Caki2 (cell line): ENCODE measurements at regions not wholly inside any gene's neighbourhood (a gene's known extent, or its start where the extent isn't known, plus 50 kb on each side); places are given as distances from the start of the nearest gene placed in this dataset.

Experiments
- DNase-seq: peaks from one replicate; pipeline ENCODE4 v3.0.0-alpha.2; 2015; ENCODE audit warnings: low read depth
- in situ Hi-C: cut with HindIII; loops from 2 replicates; pipeline ENCODE4 v1.10.0; 2016; ENCODE audit warnings: low sequenced_read_pairs, low pct_unique_long_range_greater_than_20kb, mixed read lengths

DNA sequence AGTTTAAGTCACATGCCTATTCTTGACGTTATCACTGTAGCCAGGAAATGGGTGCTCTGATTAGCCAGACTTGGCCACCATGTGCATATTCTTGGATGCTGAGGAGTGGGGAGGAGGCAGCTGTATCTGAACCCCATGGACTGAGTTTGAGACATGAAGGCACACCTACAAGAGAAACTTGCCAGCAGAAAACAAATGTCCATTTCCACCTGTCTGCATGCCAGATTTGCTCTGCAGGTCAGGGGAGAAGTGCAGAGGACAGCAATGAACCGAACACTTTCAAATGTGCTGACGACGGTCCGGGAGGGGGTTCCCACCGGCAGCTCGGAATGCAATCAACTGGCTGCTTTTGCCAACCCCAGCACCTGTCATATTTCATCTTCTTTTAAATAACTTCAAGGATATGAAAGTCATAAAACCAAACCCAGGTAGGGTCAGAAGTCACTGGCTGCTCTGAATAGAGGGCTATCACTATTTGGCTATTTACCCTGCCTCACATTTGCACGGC is 287.8 kb upstream of the N4BP1 start:
- DNase-seq: no peak
- in situ Hi-C loops: no loop called here

DNA sequence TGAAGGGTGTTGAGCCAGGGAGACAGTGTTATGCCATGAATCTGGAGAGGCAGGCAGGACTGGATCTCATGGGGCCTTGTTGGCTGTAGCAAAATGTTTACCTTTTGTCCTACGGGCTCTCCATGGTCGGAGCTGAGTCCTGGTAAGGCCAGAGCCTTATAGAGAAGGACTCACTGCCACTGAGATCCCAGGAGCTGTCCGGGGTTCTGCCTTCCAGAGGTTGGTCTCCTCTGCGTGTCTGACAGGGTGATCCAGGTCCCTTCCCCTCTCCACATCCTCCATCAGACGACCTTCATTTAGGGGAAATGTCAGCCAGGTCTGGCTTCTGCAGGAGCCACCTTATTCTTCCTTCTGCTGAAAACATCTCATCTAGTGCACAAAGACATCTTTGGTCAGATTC is 285.2 kb upstream of the N4BP1 start:
- no peak for DNase-seq
- in situ Hi-C loops: no loop called here

DNA sequence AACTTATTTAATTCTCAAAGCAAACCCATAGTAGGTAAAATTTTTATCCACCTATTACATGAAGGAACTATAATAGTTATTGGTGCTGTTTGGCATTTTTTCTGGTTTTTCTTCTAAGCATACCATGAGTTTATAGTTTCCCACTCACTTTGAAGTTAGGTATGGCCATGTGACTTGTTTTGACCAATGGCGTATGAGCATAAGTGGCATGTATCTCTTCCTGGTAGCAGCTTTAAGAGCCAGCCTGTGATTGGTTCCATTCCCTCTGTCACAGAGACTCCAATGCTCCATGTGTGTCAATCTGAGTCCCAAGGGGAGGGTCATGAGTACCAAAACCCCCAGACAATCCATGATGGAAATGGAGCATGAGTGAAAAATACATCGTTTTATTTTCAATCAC is 282.9 kb upstream of the N4BP1 start:
- no peak for DNase-seq
- in situ Hi-C loops: no loop called here

- in situ Hi-C loops: no loop called here
- no peak for DNase-seq
Measured at GRCh38 chr16:48887646-48888210, 277.7 kb upstream of the N4BP1 start.

GRCh38 chr16:48885471-48885870 is 275.5 kb upstream of the N4BP1 start:
- no peak for DNase-seq
- in situ Hi-C loops: no loop called here

- no peak for DNase-seq
- in situ Hi-C loops: no loop called here
Measured at GRCh38 chr16:48881272-48881671, 271.3 kb upstream of the N4BP1 start.

- in situ Hi-C loops: no loop called here
- no peak for DNase-seq
Measured at GRCh38 chr16:48879223-48880122, 269.5 kb upstream of the N4BP1 start.

- no peak for DNase-seq
- in situ Hi-C loops: no loop called here
Measured at GRCh38 chr16:48877946-48878345, 268.0 kb upstream of the N4BP1 start.

DNA sequence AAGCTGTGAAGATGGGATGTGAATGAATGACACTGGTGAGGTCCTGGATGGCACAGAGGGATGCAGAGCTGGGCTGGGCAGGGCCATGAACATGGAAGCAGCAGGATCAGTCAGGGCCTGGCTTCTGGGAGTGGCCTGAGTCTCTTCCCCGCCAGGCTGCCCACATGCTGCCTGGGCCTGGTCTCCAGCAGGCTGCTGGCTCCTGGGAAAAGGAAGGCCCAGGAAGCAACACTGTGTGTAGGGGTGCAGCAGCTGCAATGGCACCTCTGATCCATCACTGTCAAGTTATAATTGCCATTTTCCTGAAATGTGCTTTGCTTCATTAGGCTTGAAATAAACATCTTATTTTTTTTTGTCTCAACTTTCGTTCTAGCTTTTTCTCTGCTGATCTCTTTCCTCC is 260.2 kb upstream of the N4BP1 start:
- in situ Hi-C loops: no loop called here
- no peak for DNase-seq

DNA sequence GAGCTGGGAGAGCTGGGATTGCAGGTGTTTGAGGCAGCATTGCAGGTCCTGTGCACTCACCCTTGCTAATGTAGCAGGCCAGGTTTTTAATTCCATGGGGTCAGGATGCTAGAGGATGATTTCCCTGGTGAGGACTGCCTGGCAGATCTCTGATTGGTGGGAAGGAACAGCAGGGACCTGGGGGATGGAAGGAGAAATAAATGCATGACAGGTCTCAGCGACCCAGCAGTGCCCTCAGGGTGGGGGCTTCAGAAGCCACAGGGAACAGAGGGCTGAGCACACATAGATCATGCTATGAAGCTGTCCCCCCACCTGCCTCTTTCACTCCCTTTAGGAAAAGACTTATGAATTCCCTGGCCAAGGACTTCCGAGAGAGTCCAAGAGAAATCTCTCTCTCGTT is 255.5 kb upstream of the N4BP1 start:
- no peak for DNase-seq
- in situ Hi-C loops: no loop called here

DNA sequence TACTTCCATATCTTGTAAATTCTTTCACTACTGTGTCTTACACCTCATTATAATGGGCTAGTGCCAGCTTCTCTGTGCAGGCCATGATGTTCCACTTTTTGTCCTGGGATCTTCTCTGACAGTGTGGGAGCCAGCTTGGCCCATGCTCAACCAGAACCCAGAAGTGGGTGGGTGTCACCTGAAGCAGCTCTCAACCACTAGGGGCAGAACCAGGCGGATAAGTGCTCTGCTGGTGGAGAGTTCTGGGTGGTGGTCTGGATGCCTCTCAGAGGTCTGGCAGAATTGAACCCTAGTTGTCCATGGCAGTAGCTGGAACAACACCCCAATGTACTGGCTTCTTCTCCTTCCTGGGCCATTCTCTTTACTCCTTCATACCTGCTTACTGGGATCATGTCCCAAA is 254.1 kb upstream of the N4BP1 start:
- no peak for DNase-seq
- in situ Hi-C loops: no loop called here

DNA sequence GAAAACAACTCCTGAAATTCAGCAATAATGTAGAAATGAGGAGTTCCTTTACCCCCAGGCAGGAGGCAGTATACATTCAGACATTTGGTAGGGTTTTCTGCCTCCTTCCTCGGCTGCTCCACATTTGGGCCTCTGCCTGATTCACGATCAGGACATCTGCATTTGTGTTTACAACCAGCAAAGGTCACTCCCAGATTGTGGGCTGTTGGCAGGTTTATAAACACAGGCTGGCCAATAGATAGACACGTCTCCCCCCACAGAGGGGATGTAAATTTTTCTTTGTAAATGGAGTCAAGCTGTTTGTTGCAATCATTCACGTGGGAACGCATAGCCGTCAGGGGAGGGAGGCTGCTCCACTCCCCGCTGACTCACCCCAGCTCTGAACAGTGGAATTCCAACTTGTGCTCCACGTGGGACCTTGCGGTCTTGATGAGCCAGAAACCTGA is 252.1 kb upstream of the N4BP1 start:
- peak; percentile 16 for DNase-seq
- in situ Hi-C loops: no loop called here

- in situ Hi-C loops: no loop called here
- no peak for DNase-seq
Measured at GRCh38 chr16:48860341-48860740, 250.4 kb upstream of the N4BP1 start.

GRCh38 chr16:48852951-48853350 is 243.0 kb upstream of the N4BP1 start:
- no peak for DNase-seq
- in situ Hi-C loops: no loop called here

DNA sequence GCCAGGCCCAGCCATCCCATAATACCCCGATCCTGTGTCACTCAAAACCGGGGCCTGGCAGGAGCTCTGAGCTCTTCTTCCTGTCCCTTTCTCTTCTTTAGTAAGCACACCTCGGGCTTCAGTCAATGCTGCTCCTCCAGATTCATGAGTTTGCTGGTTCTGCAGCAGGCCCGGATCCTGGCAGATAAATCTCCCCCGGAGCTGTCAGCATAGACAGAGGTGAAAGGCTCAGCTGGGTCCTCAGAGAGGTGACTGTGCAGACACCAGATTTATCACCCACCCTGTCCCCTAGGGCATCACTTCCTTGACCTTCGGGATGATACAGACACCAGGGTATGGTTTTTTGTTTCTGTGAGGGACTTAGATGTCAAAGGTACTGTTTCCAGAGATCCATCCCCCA is 242.5 kb upstream of the N4BP1 start:
- in situ Hi-C loops: no loop called here

GRCh38 chr16:48850097-48850770 is 240.3 kb upstream of the N4BP1 start:
- in situ Hi-C loops: no loop called here
- DNase-seq: no peak

More for the DNA sequence above, 242.5 kb upstream of the N4BP1 start:
- no peak for DNase-seq

GRCh38 chr16:48846277-48846676 is 236.3 kb upstream of the N4BP1 start:
- DNase-seq: no peak
- in situ Hi-C loops: no loop called here

- in situ Hi-C loops: no loop called here
- no peak for DNase-seq
Measured at GRCh38 chr16:48845261-48845660, 235.3 kb upstream of the N4BP1 start.

DNA sequence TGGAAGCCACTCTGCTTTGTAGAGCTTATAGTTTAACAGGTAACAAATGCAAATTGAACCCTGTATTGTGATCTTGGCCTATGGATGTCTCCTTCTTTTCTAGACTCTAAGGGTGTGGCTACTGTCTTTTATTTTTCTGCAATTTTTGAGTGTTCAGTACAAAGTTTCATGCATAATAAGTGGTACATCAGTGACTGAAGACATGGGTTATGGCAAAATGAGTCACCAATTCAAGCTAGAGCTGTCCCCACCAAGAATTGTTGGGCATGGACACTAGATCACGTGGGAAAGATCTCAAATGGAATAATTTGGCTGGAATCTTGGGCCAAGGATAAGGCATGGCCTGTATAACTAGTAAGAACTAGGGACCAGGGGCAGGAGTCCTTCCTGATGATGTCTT is 228.4 kb upstream of the N4BP1 start:
- in situ Hi-C loops: no loop called here
- no peak for DNase-seq
